ENCODE measurements at regions not wholly inside any gene's neighbourhood (a gene's known extent, or its start where the extent isn't known, plus 50 kb on each side); places are given as distances from the start of the nearest gene placed in this dataset.

DNA sequence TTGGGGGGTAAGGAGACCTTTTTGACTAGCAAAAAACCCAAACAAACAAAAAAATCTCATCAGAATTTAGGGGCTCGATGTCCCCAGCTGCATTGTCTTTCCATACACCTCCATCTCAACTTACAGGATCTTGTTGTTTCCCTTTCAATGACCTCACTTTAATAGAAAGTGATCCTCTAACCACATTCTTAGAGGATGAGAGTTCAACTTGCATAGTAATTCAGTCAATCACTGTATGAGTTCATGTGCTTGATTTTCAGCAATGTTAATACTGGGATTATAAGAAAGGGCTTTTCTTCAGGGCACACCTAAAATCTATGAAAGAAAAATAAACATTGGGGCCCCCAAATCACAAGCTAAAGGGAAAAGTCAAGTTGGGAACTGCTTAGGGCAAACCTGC is 1512.0 kb downstream of the SLITRK1 start (continued):
- TF ChIP-seq, protein P1, sequence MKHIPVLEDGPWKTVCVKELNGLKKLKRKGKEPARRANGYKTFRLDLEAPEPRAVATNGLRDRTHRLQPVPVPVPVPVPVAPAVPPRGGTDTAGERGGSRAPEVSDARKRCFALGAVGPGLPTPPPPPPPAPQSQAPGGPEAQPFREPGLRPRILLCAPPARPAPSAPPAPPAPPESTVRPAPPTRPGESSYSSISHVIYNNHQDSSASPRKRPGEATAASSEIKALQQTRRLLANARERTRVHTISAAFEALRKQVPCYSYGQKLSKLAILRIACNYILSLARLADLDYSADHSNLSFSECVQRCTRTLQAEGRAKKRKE (CRISPR knock-in tag; IDR thresholded peaks at IDR 0.05; ENCODE audit: low read depth) = no peak
- TF ChIP-seq MAFK (IDR thresholded peaks at IDR 0.05; ENCODE audit: partially characterized antibody) = no peak

DNA sequence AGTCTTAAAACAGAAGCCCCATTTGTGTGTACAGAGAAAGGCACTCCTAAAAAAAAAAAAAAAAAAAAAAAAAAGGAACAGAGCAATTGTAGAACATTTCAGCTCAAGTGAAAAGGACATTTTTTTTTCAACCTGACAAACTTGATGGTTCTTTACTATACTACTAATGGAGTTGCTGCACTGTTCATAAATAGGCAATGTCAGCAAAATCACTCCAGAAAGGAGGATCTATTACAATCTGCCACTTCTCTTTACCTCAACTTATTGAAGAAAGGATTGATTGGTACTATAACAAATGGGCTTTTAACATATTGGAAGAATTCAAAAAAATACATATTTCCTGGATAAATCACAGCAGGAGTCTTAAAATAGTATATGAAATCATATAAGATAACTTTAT is 1517.7 kb downstream of the SLITRK1 start:
- POLR2A ChIA-PET = no interaction called here
- H3K9me3 ChIP-seq = no peaks in the 10 kb centered on the region
- H3K4me2 ChIP-seq = no peak overlapping the region
- ATAC-seq (no peak), DNase-seq (ENCODE audit: low read depth in 1 of 2, low spot score in 1 of 2) (no peak), FAIRE-seq (no peak)
- H3K4me1 ChIP-seq = no peaks in the 10 kb centered on the region
- CTCF ChIA-PET = interaction anchor here (0.6 kb wide), 1 partner anchor 13 kb away, joined by 3 read pairs; no protein-coding TSS in a partner anchor
- H3K27ac ChIP-seq = no peak overlapping the region
- TF ChIP-seq MAFK (IDR thresholded peaks at IDR 0.05; ENCODE audit: partially characterized antibody) = peak; percentile 68
- no peak for TF ChIP-seq ZC3H11A (IDR thresholded peaks at IDR 0.05)
- TF ChIP-seq HDAC2 (IDR thresholded peaks at IDR 0.05) = no peak
- no peak overlapping the region for H3K4me3 ChIP-seq

DNA sequence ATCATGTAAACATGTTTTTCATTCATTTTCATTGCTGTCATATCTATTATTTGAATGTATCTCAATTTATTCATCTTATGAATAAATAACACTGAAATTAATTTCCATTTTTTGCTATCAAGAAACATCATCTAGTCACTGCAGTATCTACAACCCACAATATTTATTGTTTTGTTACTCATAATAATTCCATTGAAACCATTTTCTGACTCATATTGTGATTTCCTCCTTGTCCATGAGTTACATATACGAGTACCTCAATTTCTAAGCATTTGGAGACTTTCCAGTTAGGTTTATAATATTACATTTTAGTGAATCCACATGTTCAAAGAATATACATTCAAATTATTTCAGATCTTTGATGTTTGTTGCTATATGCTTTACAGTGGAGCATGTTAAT is 1524.0 kb downstream of the SLITRK1 start:
- ATAC-seq (no peak), FAIRE-seq (no peak), DNase-seq (ENCODE audit: low read depth in 1 of 2, low spot score in 1 of 2) (no peak)
- TF ChIP-seq TP53 (CRISPR knock-in tag; IDR thresholded peaks at IDR 0.05) = no peak
- TF ChIP-seq RAD21 (conservative IDR thresholded peaks at IDR 0.05 in 1 of 2, IDR thresholded peaks at IDR 0.05 in 1 of 2) = no peak
- TF ChIP-seq POLR2AphosphoS2 (conservative IDR thresholded peaks at IDR 0.05; ENCODE audit: low read length) = no peak
- no peaks in the 10 kb centered on the region for H3K9me3 ChIP-seq
- ChIA-PET CTCF (no interaction called here), POLR2A (no interaction called here)
- no peak overlapping the region for H3K27ac ChIP-seq
- H3K4me2 ChIP-seq = no peak overlapping the region
- H3K4me3 ChIP-seq = no peak overlapping the region
- WGBS (ENCODE audit: missing lambda C conversion rate) = 14% methylated on average over 1 of the region's 1 CpG
- no peaks in the 10 kb centered on the region for H3K4me1 ChIP-seq

DNA sequence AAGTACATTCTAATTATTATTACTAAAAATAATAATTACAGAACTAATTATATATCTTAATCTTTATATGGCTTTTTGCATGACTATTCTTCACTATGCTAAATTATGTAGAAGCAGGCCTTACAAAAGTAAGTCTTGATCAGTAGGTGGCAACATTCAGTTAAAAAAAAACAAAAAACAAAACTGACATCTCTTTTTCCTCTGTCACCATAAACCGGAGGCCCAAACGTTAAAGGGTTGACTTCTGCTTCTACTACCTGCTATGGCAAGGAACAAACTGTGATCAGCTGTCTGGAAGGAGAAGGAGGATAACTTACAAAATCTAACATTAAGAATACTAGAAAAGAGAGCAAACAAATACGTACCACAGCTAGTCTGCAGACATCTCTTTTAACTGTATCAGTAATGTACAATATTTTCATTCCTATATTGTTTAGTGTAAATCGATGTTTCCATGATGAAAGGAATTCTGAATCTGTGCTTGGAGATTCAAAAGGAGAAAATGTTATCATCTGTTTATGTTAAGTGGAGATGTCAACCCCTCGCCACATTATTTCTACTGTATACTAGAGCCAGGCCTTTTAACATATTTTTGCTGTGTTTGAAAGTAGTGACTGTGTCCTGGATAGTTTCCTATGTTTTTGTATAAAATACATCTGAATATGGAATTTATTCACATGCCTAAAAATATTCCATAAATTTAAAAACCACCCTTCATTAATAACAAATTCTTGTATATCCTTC is 1525.4 kb downstream of the SLITRK1 start:
- Histone ChIP-seq H3K4me3 (no peak overlapping the region), H3K9me3 (no peaks in the 10 kb centered on the region), H3K27ac (no peak overlapping the region), H3K4me2 (no peak overlapping the region), H3K4me1 (no peaks in the 10 kb centered on the region)
- ATAC-seq = no peak
- POLR2A ChIA-PET = no interaction called here
- TF ChIP-seq CBX2 (IDR thresholded peaks at IDR 0.05; ENCODE audit: borderline replicate concordance, low read depth) (no peak), RAD21 (conservative IDR thresholded peaks at IDR 0.05 in 1 of 2, IDR thresholded peaks at IDR 0.05 in 1 of 2) (peak in 1 of 2 experiments; percentile 15; a peak in 1 of 5 replicates)
- CTCF ChIA-PET = interaction anchor here (0.7 kb wide), 1 partner anchor 434 kb away, joined by 3 read pairs; no protein-coding TSS in a partner anchor
- peak in 1 of 2 experiments; percentile 2 for DNase-seq (ENCODE audit: low read depth in 1 of 2, low spot score in 1 of 2)
- FAIRE-seq = no peak
- WGBS (ENCODE audit: missing lambda C conversion rate) = 25% methylated on average over 5 of the region's 5 CpGs

DNA sequence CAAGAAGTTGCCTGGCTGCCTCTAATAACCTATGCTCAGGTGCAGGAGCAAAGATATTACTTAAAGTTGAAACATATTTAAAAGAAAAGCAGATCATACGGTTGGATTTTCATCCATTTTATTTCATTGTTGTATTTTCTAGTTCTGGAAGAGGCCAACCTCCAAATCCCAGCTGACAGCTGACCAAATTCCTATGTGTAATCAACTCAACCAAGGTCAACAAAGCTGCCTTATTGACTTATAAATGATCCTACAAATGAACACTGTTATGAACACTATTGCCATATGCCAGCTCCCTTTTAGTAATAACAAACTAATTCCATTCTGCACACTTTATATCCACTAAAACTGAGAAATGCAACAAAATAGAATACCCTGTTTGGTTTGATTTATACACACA is 1537.4 kb downstream of the SLITRK1 start:
- H3K9me3 ChIP-seq = no peaks in the 10 kb centered on the region
- H3K4me3 ChIP-seq = no peak overlapping the region
- ChIA-PET CTCF (no interaction called here), POLR2A (no interaction called here)
- no peak for DNase-seq (ENCODE audit: low read depth in 1 of 2, low spot score in 1 of 2)
- WGBS (ENCODE audit: missing lambda C conversion rate) = 22% methylated on average over 1 of the region's 1 CpG
- no peak for ATAC-seq
- FAIRE-seq = no peak
- H3K4me1 ChIP-seq = no peaks in the 10 kb centered on the region
- H3K27ac ChIP-seq = no peak overlapping the region
- H3K4me2 ChIP-seq = no peak overlapping the region
- TF ChIP-seq SMC3 (IDR thresholded peaks at IDR 0.05) (no peak), CHD4 (IDR thresholded peaks at IDR 0.05; ENCODE audit: borderline replicate concordance) (no peak), POLR2AphosphoS2 (conservative IDR thresholded peaks at IDR 0.05; ENCODE audit: low read length) (no peak), HOXB13 (CRISPR knock-in tag; IDR thresholded peaks at IDR 0.05; ENCODE audit: low read depth) (no peak), HOXA7 (CRISPR knock-in tag; IDR thresholded peaks at IDR 0.05) (no peak), HOXB5 (CRISPR knock-in tag; IDR thresholded peaks at IDR 0.05) (no peak), EP300 (IDR thresholded peaks at IDR 0.05) (no peak), KDM5A (IDR thresholded peaks at IDR 0.05) (no peak), JUNB (IDR thresholded peaks at IDR 0.05) (no peak), CBX8 (IDR thresholded peaks at IDR 0.05) (no peak), POLR2A (IDR thresholded peaks at IDR 0.05; ENCODE audit: low read length) (no peak)
- TF ChIP-seq, protein P2, sequence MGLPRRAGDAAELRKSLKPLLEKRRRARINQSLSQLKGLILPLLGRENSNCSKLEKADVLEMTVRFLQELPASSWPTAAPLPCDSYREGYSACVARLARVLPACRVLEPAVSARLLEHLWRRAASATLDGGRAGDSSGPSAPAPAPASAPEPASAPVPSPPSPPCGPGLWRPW (IDR thresholded peaks at IDR 0.05) = no peak
- TF ChIP-seq, protein P1 (CRISPR knock-in tag; IDR thresholded peaks at IDR 0.05; ENCODE audit: low read depth) = no peak
- TF ChIP-seq, protein P3, sequence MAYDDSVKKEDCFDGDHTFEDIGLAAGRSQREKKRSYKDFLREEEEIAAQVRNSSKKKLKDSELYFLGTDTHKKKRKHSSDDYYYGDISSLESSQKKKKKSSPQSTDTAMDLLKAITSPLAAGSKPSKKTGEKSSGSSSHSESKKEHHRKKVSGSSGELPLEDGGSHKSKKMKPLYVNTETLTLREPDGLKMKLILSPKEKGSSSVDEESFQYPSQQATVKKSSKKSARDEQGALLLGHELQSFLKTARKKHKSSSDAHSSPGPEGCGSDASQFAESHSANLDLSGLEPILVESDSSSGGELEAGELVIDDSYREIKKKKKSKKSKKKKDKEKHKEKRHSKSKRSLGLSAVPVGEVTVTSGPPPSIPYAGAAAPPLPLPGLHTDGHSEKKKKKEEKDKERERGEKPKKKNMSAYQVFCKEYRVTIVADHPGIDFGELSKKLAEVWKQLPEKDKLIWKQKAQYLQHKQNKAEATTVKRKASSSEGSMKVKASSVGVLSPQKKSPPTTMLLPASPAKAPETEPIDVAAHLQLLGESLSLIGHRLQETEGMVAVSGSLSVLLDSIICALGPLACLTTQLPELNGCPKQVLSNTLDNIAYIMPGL (CRISPR knock-in tag; IDR thresholded peaks at IDR 0.05; ENCODE audit: borderline replicate concordance) = no peak
- TF ChIP-seq, protein P4, sequence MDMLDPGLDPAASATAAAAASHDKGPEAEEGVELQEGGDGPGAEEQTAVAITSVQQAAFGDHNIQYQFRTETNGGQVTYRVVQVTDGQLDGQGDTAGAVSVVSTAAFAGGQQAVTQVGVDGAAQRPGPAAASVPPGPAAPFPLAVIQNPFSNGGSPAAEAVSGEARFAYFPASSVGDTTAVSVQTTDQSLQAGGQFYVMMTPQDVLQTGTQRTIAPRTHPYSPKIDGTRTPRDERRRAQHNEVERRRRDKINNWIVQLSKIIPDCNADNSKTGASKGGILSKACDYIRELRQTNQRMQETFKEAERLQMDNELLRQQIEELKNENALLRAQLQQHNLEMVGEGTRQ (IDR thresholded peaks at IDR 0.05) = no peak
- TF ChIP-seq, protein P5, sequence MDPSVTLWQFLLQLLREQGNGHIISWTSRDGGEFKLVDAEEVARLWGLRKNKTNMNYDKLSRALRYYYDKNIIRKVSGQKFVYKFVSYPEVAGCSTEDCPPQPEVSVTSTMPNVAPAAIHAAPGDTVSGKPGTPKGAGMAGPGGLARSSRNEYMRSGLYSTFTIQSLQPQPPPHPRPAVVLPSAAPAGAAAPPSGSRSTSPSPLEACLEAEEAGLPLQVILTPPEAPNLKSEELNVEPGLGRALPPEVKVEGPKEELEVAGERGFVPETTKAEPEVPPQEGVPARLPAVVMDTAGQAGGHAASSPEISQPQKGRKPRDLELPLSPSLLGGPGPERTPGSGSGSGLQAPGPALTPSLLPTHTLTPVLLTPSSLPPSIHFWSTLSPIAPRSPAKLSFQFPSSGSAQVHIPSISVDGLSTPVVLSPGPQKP (IDR thresholded peaks at IDR 0.05; ENCODE audit: low read depth, low read length) = no peak

All from A549 (cell line).